ENCODE measurements at regions not wholly inside any gene's neighbourhood (a gene's known extent, or its start where the extent isn't known, plus 50 kb on each side); places are given as distances from the start of the nearest gene placed in this dataset.
"Not testable (repeated sequence)": the region's sequence is repeated elsewhere in the genome, so short reads cannot be mapped to it uniquely, and the experiment has no call there.

GRCh38 chr4:179163147-179163546, 1720.9 kb upstream of the AGA start:
- no peaks in the 10 kb centered on the region for H3K9me3 ChIP-seq (ENCODE audit: low read depth, low read length)
- no peak for DNase-seq (ENCODE audit: low read depth, low spot score)
- TF ChIP-seq EZH2 (IDR thresholded peaks at IDR 0.05) (no peak), POLR2AphosphoS5 (IDR thresholded peaks at IDR 0.05; ENCODE audit: borderline replicate concordance, low read depth, low read length) (no peak), FOXP2 (optimal IDR thresholded peaks at IDR 0.05; ENCODE audit: control extremely low read depth, extremely low read length, insufficient read depth) (no peak)
- H3K4me3 ChIP-seq = no peak overlapping the region
- H3K27ac ChIP-seq = no peak overlapping the region
- no peak overlapping the region for H3K9ac ChIP-seq (ENCODE audit: insufficient read length)
- no peaks in the 10 kb centered on the region for H3K36me3 ChIP-seq (ENCODE audit: insufficient read depth, low read length)

DNA sequence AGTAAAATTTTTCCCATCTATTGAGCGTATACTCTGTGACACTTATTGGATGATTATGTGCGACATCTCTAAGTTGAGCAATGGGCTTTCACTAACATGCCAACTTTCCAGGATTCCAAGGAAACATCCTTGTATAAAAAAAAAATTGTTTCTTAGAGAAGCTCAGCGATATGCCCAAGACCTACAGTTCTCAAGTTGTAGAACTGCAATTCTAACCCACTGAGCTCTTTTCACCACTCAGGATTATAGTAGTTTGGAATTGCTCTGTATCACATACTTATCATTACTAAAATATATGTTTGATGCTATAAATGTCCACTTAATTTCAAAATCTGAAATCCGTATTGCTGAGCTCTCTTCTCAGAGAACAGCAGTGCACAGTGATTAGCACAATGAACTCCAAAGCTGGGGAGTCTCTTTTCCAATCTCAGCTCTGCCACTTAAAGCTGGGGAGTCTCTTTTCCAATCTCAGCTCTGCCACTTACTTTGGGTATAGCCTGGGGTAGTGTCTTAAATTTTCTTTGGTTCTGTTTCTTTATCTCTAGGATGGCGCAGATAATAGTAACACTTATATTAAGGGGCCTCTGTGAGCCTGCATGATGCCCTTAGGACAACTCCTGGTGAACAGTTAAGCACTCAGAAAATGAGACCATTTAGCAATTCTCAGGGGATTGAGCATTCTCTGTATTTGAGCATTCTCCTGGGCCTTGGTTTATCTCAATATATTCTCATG, 1722.2 kb upstream of the AGA start:
- no peak overlapping the region for H3K27ac ChIP-seq
- DNase-seq (ENCODE audit: low read depth, low spot score) = no peak
- H3K36me3 ChIP-seq (ENCODE audit: insufficient read depth, low read length) = no peaks in the 10 kb centered on the region
- no peak overlapping the region for H3K9ac ChIP-seq (ENCODE audit: insufficient read length)
- H3K4me3 ChIP-seq = no peak overlapping the region
- TF ChIP-seq EZH2 (IDR thresholded peaks at IDR 0.05) = no peak
- no peak for TF ChIP-seq POLR2AphosphoS5 (IDR thresholded peaks at IDR 0.05; ENCODE audit: borderline replicate concordance, low read depth, low read length)
- TF ChIP-seq FOXP2 (optimal IDR thresholded peaks at IDR 0.05; ENCODE audit: control extremely low read depth, extremely low read length, insufficient read depth) = no peak
- H3K9me3 ChIP-seq (ENCODE audit: low read depth, low read length) = no peaks in the 10 kb centered on the region

GRCh38 chr4:179165000-179165738, 1722.9 kb upstream of the AGA start:
- H3K9me3 ChIP-seq (ENCODE audit: low read depth, low read length) = no peaks in the 10 kb centered on the region
- no peak overlapping the region for H3K9ac ChIP-seq (ENCODE audit: insufficient read length)
- H3K4me3 ChIP-seq = no peak overlapping the region
- no peak for DNase-seq (ENCODE audit: low read depth, low spot score)
- no peak for TF ChIP-seq POLR2AphosphoS5 (IDR thresholded peaks at IDR 0.05; ENCODE audit: borderline replicate concordance, low read depth, low read length)
- no peak for TF ChIP-seq EZH2 (IDR thresholded peaks at IDR 0.05)
- no peak for TF ChIP-seq FOXP2 (optimal IDR thresholded peaks at IDR 0.05; ENCODE audit: control extremely low read depth, extremely low read length, insufficient read depth)
- H3K27ac ChIP-seq = no peak overlapping the region
- no peaks in the 10 kb centered on the region for H3K36me3 ChIP-seq (ENCODE audit: insufficient read depth, low read length)

DNA sequence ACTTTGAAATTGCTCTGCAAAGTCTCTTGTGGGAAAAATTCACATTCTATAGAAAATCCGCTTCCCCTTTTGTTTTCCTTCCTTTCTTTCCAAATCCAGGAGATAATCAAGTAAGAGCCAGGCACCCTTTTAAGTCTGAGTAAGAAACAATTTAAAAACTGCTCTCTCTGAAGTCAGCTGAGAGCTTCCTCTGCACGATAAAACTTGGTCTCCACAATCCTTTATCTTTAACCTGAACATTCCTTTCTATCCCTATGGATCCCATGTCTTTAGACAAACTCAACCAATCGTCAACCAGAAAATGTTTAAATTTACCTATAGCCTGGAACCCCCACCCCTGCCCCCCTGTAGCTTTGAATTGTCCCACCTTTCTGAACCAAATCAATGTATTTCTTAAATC, 1723.6 kb upstream of the AGA start:
- Histone ChIP-seq H3K9me3 (ENCODE audit: low read depth, low read length) (no peaks in the 10 kb centered on the region), H3K9ac (ENCODE audit: insufficient read length) (no peak overlapping the region)
- no peak for DNase-seq (ENCODE audit: low read depth, low spot score)

GRCh38 chr4:179170308-179170707, 1728.1 kb upstream of the AGA start:
- H3K4me3 ChIP-seq; DNase-seq (ENCODE audit: low read depth, low spot score); H3K36me3 ChIP-seq (ENCODE audit: insufficient read depth, low read length); H3K9ac ChIP-seq (ENCODE audit: insufficient read length); H3K27ac ChIP-seq; H3K9me3 ChIP-seq (ENCODE audit: low read depth, low read length): not testable (repeated sequence)

More for the DNA sequence above, 1723.6 kb upstream of the AGA start:
- Histone ChIP-seq H3K27ac (no peak overlapping the region), H3K36me3 (ENCODE audit: insufficient read depth, low read length) (no peaks in the 10 kb centered on the region), H3K4me3 (no peak overlapping the region)
- TF ChIP-seq EZH2 (IDR thresholded peaks at IDR 0.05) = no peak
- TF ChIP-seq FOXP2 (optimal IDR thresholded peaks at IDR 0.05; ENCODE audit: control extremely low read depth, extremely low read length, insufficient read depth) = no peak
- TF ChIP-seq POLR2AphosphoS5 (IDR thresholded peaks at IDR 0.05; ENCODE audit: borderline replicate concordance, low read depth, low read length) = no peak

DNA sequence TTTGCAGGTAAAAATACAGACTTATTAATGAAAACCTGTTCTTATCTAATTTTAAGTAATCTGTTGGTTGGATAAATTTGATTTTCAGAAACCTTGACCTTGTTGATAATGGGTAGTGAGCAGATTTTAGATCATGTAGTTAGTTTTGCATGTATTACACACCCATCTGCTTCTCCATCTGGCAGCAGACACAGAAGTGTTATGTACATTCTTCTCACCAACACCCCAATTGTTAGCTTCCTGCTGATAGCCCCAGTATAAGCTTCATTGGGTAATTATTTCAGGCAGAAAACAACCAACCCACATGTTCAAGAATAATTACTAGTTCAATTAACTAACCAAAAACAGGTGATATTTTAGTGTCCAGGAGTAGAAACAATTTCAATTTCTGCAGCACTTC, 1740.5 kb upstream of the AGA start:
- Histone ChIP-seq H3K36me3 (ENCODE audit: insufficient read depth, low read length) (no peaks in the 10 kb centered on the region), H3K4me3 (no peak overlapping the region), H3K9ac (ENCODE audit: insufficient read length) (no peak overlapping the region), H3K27ac (no peak overlapping the region), H3K9me3 (ENCODE audit: low read depth, low read length) (no peaks in the 10 kb centered on the region)
- TF ChIP-seq FOXP2 (optimal IDR thresholded peaks at IDR 0.05; ENCODE audit: control extremely low read depth, extremely low read length, insufficient read depth) = no peak
- no peak for DNase-seq (ENCODE audit: low read depth, low spot score)

DNA sequence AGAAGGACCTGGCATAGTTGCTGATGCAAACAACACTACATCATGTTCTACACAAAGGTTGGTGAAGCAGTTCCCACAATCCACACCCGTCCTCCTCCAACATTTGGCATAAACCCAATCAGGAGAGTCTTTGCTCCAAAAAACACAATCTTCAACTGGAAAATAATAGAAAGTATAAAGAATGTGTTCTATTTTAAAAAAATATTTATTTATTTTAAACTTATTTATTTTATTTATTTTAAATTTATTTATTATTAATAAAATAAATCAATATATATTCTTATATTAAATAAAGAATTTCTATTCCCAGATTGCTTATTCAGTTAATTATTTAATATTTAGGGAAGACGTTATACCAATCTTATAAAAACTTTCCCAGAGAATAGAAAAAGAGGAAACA, 1753.7 kb upstream of the AGA start:
- Histone ChIP-seq H3K27ac (no peak overlapping the region), H3K9me3 (ENCODE audit: low read depth, low read length) (no peaks in the 10 kb centered on the region), H3K36me3 (ENCODE audit: insufficient read depth, low read length) (no peaks in the 10 kb centered on the region), H3K9ac (ENCODE audit: insufficient read length) (no peak overlapping the region), H3K4me3 (no peak overlapping the region)
- DNase-seq (ENCODE audit: low read depth, low spot score) = no peak
- TF ChIP-seq POLR2AphosphoS5 (IDR thresholded peaks at IDR 0.05; ENCODE audit: borderline replicate concordance, low read depth, low read length) (no peak), EZH2 (IDR thresholded peaks at IDR 0.05) (no peak)

GRCh38 chr4:179196511-179196910, 1754.3 kb upstream of the AGA start:
- DNase-seq (ENCODE audit: low read depth, low spot score) = no peak
- no peak overlapping the region for H3K27ac ChIP-seq
- H3K36me3 ChIP-seq (ENCODE audit: insufficient read depth, low read length) = no peaks in the 10 kb centered on the region
- H3K9ac ChIP-seq (ENCODE audit: insufficient read length) = no peak overlapping the region
- no peak for TF ChIP-seq FOXP2 (optimal IDR thresholded peaks at IDR 0.05; ENCODE audit: control extremely low read depth, extremely low read length, insufficient read depth)
- no peak for TF ChIP-seq EZH2 (IDR thresholded peaks at IDR 0.05)
- no peak for TF ChIP-seq POLR2AphosphoS5 (IDR thresholded peaks at IDR 0.05; ENCODE audit: borderline replicate concordance, low read depth, low read length)
- no peaks in the 10 kb centered on the region for H3K9me3 ChIP-seq (ENCODE audit: low read depth, low read length)
- H3K4me3 ChIP-seq = no peak overlapping the region

- no peak for DNase-seq (ENCODE audit: low read depth, low spot score)
- Histone ChIP-seq H3K36me3 (ENCODE audit: insufficient read depth, low read length) (no peaks in the 10 kb centered on the region), H3K4me3 (no peak overlapping the region), H3K9ac (ENCODE audit: insufficient read length) (no peak overlapping the region), H3K9me3 (ENCODE audit: low read depth, low read length) (no peaks in the 10 kb centered on the region), H3K27ac (no peak overlapping the region)
- no peak for TF ChIP-seq FOXP2 (optimal IDR thresholded peaks at IDR 0.05; ENCODE audit: control extremely low read depth, extremely low read length, insufficient read depth)
- TF ChIP-seq POLR2AphosphoS5 (IDR thresholded peaks at IDR 0.05; ENCODE audit: borderline replicate concordance, low read depth, low read length) = no peak
- no peak for TF ChIP-seq EZH2 (IDR thresholded peaks at IDR 0.05)
Measured at GRCh38 chr4:179200681-179201080, 1758.4 kb upstream of the AGA start.
